Spleen (tissue), 11 donors: ENCODE measurements at regions not wholly inside any gene's neighbourhood (a gene's known extent, or its start where the extent isn't known, plus 50 kb on each side); places are given as distances from the start of the nearest gene placed in this dataset.

ENCODE experiments used
- DNase-seq: peaks from one replicate; pipeline ENCODE4 v3.0.0-alpha.2; 2020
- H3K27ac ChIP-seq, 8 donors: fragments of 200-600 bp; sonication (generic) in 7 of 8; 1 replicate in 4 of 8; 2 replicates in 4 of 8; pipeline versions ENCODE4 v1.5.0 to v1.8.0; 2016 to 2021; ENCODE audit warnings: inconsistent platforms in 4 of 8, mild to moderate bottlenecking in 4 of 8, moderate library complexity in 1 of 8
- H3K27me3 ChIP-seq, 7 donors: fragments of 200-600 bp; sonication (generic) in 6 of 7; replicated peaks in 1 of 7; 1 replicate in 4 of 7; 2 replicates in 3 of 7; pipeline versions ENCODE4 v1.5.0 to v1.8.0; 2016 to 2021; ENCODE audit warnings: inconsistent platforms in 3 of 7, mild to moderate bottlenecking in 1 of 7
- H3K36me3 ChIP-seq, 6 donors: fragments of 200-600 bp; sonication (generic) in 5 of 6; 1 replicate in 4 of 6; 2 replicates in 2 of 6; pipeline versions ENCODE4 v1.5.0 to v1.8.0; 2016 to 2021; ENCODE audit warnings: inconsistent platforms in 2 of 6
- H3K4me1 ChIP-seq, 6 donors: fragments of 200-600 bp; sonication (generic) in 5 of 6; 1 replicate in 3 of 6; 2 replicates in 3 of 6; pipeline versions ENCODE4 v1.5.0 to v1.8.0; 2016 to 2021; ENCODE audit warnings: inconsistent platforms in 3 of 6
- H3K4me3 ChIP-seq, 8 donors: fragments of 200-600 bp; sonication (generic) in 7 of 8; 1 replicate in 4 of 8; 2 replicates in 4 of 8; pipeline versions ENCODE4 v1.5.0 to v1.8.0; 2016 to 2021; ENCODE audit warnings: inconsistent platforms in 4 of 8, mild to moderate bottlenecking in 4 of 8, moderate library complexity in 2 of 8
- H3K9me3 ChIP-seq, 8 donors: fragments of 200-600 bp; sonication (generic) in 7 of 8; 1 replicate in 4 of 8; 2 replicates in 4 of 8; pipeline versions ENCODE4 v1.5.0 to v1.8.0; 2016 to 2021; ENCODE audit warnings: inconsistent platforms in 4 of 8
- CTCF ChIP-seq, 11 experiments: fragments of 200-600 bp in 7 of 11; fragments of 450-650 bp in 4 of 11; sonication (generic) in 4 of 11; IDR thresholded peaks in 8 of 11; conservative IDR thresholded peaks in 3 of 11; 1 replicate in 7 of 11; 2 replicates in 4 of 11; pipeline versions ENCODE4 v1.4.0 to v1.8.0; 2016 to 2021; ENCODE audit warnings: antibody characterized with exemption in 11 of 11, inconsistent platforms in 4 of 11, mild to moderate bottlenecking in 1 of 11
- POLR2A ChIP-seq, 3 donors: fragments of 450-650 bp; IDR thresholded peaks; one replicate each; pipeline ENCODE4 v1.5.1; 2017; ENCODE audit warnings: antibody characterized with exemption in 3 of 3, mild to moderate bottlenecking in 1 of 3
- POLR2AphosphoS5 ChIP-seq, 3 donors: sonication (generic); formaldehyde crosslinking; IDR thresholded peaks; one replicate each; pipeline ENCODE4 v1.5.1; 2017; ENCODE audit warnings: antibody characterized with exemption in 3 of 3
- WGBS, 5 donors: extraction: QIAGEN DNeasy Blood & Tissue Kit in 3 of 5; methylation state at CpG; one replicate each; pipeline versions ENCODE4 v1.1.5 to v1.1.7; 2013 to 2018; 5-methylcytosine and 5-hydroxymethylcytosine counted together
- intact Hi-C: fragments of 100-400 bp; cut with DNase I; formaldehyde crosslinking; loops from one replicate; pipeline ENCODE4 v1.15.0; 2023; ENCODE audit warnings: low total_unique reads
- donor health status: healthy with polysubstance abuse.
- donor health status: DM: no; HTN: no; CAD: no; lungs with moderate emphysema.
- donor health status: DM: no; HTN: no; CAD: no.
- donor health status: Bipolar disorder and iron deficiency.
- donor health status: healthy.
- donor health status: DM: no; HTN: no; CAD: no.
- donor health status: DM: yes; HTN: yes; CAD: no.

GRCh38 chr2:107359021-107359420, 467.7 kb upstream of the RGPD4 start:
- Histone ChIP-seq H3K36me3 (no peaks in the 10 kb centered on the region), H3K27me3 (no peaks in the 10 kb centered on the region), H3K4me3 (no peak overlapping the region), H3K4me1 (no peaks in the 10 kb centered on the region), H3K9me3 (peaks cover 0 to 3% (median 0%) of the 10 kb centered on the region in 8 donors), H3K27ac (no peak overlapping the region)
- WGBS, 5 donors, result 71 to 85% (median 78%) methylated on average over 4 of the region's 4 CpGs
- intact Hi-C loops, result no loop called here
- TF ChIP-seq POLR2AphosphoS5 (IDR thresholded peaks at IDR 0.05) (no peak), POLR2A (IDR thresholded peaks at IDR 0.05) (no peak), CTCF (IDR thresholded peaks at IDR 0.05 in 8 of 11, conservative IDR thresholded peaks at IDR 0.05 in 3 of 11) (no peak)
- DNase-seq, result no peak

- WGBS, 5 donors, result 57 to 81% (median 66%) methylated on average over 4 of the region's 4 CpGs
- DNase-seq, result no peak
- H3K4me1 ChIP-seq, result no peaks in the 10 kb centered on the region
- intact Hi-C loops, result no loop called here
- H3K27ac ChIP-seq, result no peak overlapping the region
- no peak for TF ChIP-seq POLR2AphosphoS5 (IDR thresholded peaks at IDR 0.05)
- TF ChIP-seq POLR2A (IDR thresholded peaks at IDR 0.05), result no peak
- TF ChIP-seq CTCF (IDR thresholded peaks at IDR 0.05 in 8 of 11, conservative IDR thresholded peaks at IDR 0.05 in 3 of 11), result no peak
- no peak overlapping the region for H3K4me3 ChIP-seq
- no peaks in the 10 kb centered on the region for H3K36me3 ChIP-seq
- H3K9me3 ChIP-seq, result peaks cover 0 to 3% (median 0%) of the 10 kb centered on the region in 8 donors
- no peaks in the 10 kb centered on the region for H3K27me3 ChIP-seq
Observed at GRCh38 chr2:107361751-107362381, 464.8 kb upstream of the RGPD4 start.

- Histone ChIP-seq H3K36me3 (no peaks in the 10 kb centered on the region), H3K27ac (no peak overlapping the region), H3K4me3 (no peak overlapping the region), H3K9me3 (peaks cover 0 to 3% (median 0%) of the 10 kb centered on the region in 8 donors), H3K27me3 (no peaks in the 10 kb centered on the region), H3K4me1 (no peaks in the 10 kb centered on the region)
- no peak for DNase-seq
- 80 to 97% (median 88%) methylated on average over 1 of the region's 1 CpG for WGBS, 5 donors
- TF ChIP-seq CTCF (IDR thresholded peaks at IDR 0.05 in 8 of 11, conservative IDR thresholded peaks at IDR 0.05 in 3 of 11), result no peak
- no peak for TF ChIP-seq POLR2AphosphoS5 (IDR thresholded peaks at IDR 0.05)
- TF ChIP-seq POLR2A (IDR thresholded peaks at IDR 0.05), result no peak
- intact Hi-C loops, result no loop called here
Observed at GRCh38 chr2:107362993-107363392, 463.7 kb upstream of the RGPD4 start.

GRCh38 chr2:107363806-107364205, 462.9 kb upstream of the RGPD4 start:
- no peak for DNase-seq
- H3K4me1 ChIP-seq, result no peaks in the 10 kb centered on the region
- no peak overlapping the region for H3K4me3 ChIP-seq
- intact Hi-C loops, result no loop called here
- H3K27me3 ChIP-seq, result no peaks in the 10 kb centered on the region
- TF ChIP-seq POLR2A (IDR thresholded peaks at IDR 0.05), result no peak
- no peak for TF ChIP-seq CTCF (IDR thresholded peaks at IDR 0.05 in 8 of 11, conservative IDR thresholded peaks at IDR 0.05 in 3 of 11)
- no peak for TF ChIP-seq POLR2AphosphoS5 (IDR thresholded peaks at IDR 0.05)
- 90 to 99% (median 94%) methylated on average over 2 of the region's 2 CpGs for WGBS, 5 donors
- no peak overlapping the region for H3K27ac ChIP-seq
- no peaks in the 10 kb centered on the region for H3K36me3 ChIP-seq
- H3K9me3 ChIP-seq, result peaks cover 0 to 4% (median 0%) of the 10 kb centered on the region in 8 donors
